HG03378 (cell line): ENCODE measurements at regions not wholly inside any gene's neighbourhood (a gene's known extent, or its start where the extent isn't known, plus 50 kb on each side); places are given as distances from the start of the nearest gene placed in this dataset.
A peak's percentile ranks its signal among the peaks of the same experiment; 100 is the strongest.

Source experiments
- ATAC-seq: cut with Tn5 transposase; IDR thresholded peaks from one replicate; pipeline ENCODE4 v1.9.1; 2021; ENCODE audit warnings: mild to moderate bottlenecking, moderate library complexity; ENCODE audit not compliant: unreplicated experiment

- ATAC-seq, result no peak
These were observed 76.0 kb downstream of the FAM124B start for GRCh38 chr2:224325941-224326340.

GRCh38 chr2:224324604-224325003 is 77.3 kb downstream of the FAM124B start:
- ATAC-seq, result no peak

GRCh38 chr2:224320660-224321059 is 81.2 kb downstream of the FAM124B start:
- no peak for ATAC-seq

DNA sequence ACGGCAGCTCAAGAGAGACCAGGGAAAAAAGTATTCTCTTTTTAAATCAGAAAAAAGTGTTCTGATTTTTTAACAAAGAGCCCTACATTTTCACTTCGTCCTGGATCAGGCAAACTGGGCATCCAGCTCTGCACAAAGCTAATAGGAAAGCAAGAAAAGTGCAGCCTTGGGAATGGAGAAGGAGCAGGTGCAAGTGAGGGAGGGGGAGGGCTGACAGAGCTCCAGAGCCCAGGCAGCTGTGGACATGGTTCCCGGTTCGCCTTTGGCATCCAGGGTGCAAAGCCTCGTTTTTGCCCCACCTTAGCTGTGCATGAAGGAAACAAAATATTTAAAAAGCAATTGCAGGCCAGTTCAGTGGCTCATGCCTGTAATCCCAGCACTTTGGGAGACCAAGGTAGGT is 82.2 kb downstream of the FAM124B start:
- ATAC-seq, result no peak

DNA sequence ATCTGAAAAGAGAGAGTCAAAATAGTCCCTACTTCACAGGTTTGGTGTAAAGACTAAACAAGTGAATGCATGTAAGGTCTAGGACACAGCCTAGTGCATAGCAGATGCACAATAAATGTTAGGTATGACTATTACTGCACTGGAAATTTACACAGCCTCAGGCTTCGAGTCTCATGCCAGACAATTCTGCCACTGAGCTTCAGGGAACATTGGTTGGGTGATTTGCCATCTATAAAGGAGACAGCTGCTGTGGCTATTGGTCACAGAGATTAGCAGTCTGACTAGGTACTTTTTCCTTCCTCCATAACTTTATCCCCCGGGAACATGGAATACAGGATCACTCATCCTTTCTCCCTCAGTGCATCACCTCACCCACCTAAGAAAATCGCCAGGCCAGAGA is 89.2 kb downstream of the FAM124B start:
- no peak for ATAC-seq

GRCh38 chr2:224310943-224311625 is 90.8 kb downstream of the FAM124B start:
- no peak for ATAC-seq

DNA sequence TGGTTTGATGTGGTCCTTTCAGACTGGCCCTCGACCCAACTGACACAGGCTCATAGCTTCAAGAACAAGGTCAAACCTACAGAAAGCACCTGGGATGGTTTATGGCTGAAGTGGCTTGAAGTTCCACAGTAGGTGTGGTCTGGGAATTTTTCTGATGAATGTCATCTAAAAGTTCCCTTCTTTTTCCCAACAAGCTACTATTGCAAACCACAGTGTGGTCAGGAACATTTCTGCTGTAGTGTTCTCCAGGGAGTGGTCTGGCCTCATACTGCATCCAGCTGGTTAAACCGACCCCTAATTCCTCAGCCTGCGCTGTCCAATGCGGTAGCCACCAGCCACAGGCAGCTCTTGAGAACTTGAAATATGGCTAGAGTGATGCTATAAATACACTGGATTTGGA is 92.7 kb downstream of the FAM124B start:
- ATAC-seq, result no peak

- ATAC-seq, result peak; percentile 92
These were observed 93.5 kb downstream of the FAM124B start for GRCh38 chr2:224308272-224308911.

GRCh38 chr2:224302952-224303351 is 99.0 kb downstream of the FAM124B start:
- no peak for ATAC-seq

- no peak for ATAC-seq
These were observed 107.9 kb downstream of the FAM124B start for GRCh38 chr2:224293976-224294375.

DNA sequence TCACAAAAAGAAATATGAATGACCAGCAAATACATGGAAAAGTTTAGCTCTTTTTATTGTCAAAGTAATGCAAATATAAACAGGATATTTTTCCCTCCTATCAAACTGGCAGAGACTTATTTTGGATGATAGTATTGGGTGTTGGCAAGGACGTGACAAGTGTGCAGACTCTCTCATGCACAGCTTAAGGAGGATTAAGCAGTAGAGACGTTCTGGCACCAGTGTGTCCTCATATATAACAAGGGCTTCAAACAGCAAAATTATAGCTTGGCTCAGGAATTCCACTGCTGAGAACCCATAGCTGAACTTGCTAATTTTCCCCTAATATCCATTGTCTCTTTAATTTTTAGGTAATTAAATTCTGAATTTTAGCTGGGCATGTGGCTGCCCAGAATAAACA is 114.4 kb downstream of the FAM124B start:
- no peak for ATAC-seq

DNA sequence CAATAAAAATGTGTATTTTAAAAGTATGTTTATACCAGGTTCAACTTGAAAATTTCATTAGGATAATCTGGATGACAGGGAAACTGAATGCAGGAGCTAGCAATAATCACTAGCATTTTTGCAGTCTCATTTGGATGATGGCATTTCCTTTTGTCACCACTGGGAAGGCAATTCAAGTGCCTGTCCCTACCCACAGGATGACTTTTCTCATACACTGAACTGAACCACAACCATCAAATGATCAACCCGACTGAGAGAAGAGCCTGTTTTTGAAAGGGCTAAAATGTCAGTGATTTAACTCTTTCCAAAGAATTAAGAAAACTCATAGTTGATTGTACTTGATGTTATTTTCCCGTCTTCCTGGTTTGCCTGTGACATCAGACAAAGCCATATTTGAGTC is 115.0 kb downstream of the FAM124B start:
- ATAC-seq, result no peak

- ATAC-seq, result no peak
These were observed 117.6 kb downstream of the FAM124B start for GRCh38 chr2:224284134-224284946.

DNA sequence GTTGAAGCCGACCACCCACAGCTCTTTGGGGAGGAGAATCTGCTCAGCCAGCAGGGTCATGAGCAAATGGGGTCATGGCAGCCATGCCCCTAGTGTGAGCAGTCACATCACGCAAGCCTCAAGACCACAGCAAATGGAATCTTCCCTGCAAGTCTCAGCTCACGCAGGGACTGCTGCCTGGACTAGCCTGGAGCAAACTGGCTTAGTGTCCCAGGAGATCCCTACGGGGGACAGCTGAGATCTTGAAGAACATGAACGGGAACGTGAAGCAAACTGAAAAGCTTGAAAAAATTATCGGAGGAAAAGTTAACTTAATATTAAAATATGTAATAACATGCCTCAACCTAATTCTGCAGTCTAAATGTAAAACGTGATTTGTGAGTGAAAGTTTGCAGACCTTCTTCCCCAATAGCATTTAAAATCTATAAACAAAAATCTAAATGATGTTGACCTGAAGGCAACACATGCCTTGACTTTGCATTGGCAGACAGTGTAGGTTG is 118.4 kb downstream of the FAM124B start:
- no peak for ATAC-seq

- ATAC-seq, result no peak
These were observed 120.5 kb downstream of the FAM124B start for GRCh38 chr2:224281374-224281773.

- no peak for ATAC-seq
These were observed 123.4 kb downstream of the FAM124B start for GRCh38 chr2:224278531-224278930.

DNA sequence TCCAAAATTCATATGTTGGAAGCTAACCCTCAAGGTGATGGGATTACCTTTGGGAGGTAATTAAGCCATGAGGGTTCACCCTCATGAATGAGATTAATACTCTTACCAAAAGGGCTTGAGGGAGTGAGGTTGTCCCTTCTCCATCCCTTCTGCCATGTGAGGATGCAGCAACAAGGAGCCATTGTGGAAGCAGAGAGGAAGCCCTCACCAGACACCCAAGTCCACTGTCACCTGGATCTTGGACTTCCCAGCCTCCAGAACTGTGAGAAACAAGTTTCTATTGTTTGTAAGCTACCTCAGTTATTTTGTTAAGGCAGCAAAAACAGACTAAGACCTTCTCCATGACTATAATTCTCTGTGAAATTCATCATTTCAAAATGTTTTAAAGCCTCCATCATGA is 125.7 kb downstream of the FAM124B start:
- ATAC-seq, result no peak

- ATAC-seq, result no peak
These were observed 129.5 kb downstream of the FAM124B start for GRCh38 chr2:224272237-224272910.

DNA sequence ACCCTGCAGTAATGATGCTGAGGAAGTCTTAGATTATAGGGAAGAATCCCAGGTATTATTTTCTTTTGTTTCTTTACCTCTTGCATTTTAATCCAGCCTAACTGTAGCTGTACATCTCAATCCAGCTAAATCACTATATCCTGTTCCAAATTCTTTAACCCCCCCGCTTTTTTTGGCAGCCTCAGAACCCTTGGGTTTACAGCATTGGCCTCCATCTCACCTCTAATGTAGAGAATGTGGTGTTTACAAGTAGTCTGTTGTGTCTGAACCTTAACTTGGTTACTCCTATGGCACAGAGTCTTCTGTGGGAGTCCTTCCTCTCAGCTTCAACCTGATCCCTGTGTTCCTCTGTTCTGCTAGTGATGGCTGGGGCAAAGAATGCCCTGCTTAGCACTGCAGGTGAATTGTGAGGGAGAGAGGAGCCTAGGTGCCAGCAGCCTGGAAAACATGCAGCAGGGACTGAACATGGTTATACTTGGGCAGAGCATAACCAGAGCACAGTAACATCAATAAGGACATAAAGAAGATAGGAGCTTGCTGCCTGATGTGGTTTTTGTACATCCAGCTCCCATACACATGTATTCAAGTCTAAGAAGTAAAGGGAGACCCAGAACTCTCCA is 130.2 kb downstream of the FAM124B start:
- no peak for ATAC-seq

GRCh38 chr2:224268441-224268840 is 133.5 kb downstream of the FAM124B start:
- no peak for ATAC-seq

DNA sequence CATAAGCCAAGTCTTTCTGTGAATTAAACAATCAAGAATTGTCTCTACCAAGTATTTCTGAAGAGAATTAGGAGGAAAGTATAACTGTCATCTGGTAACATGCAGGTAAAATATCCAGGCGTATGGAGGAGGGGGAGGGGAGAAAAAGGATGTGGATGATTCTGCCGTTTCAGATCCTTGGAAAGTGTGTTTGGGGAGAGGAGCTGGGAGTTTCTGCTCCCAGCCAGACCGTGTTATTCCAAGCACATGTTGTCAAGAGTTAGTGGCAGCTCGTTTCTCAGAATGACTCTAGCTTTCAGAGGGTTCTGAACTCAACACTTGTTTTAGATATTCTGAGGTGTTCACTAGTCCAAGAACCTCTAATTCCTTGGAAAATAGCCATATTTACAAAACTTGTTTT is 137.6 kb downstream of the FAM124B start:
- no peak for ATAC-seq
